CD14-positive monocyte (primary cell): ENCODE measurements at regions not wholly inside any gene's neighbourhood (a gene's known extent, or its start where the extent isn't known, plus 50 kb on each side); places are given as distances from the start of the nearest gene placed in this dataset.

ENCODE experiments used
- DNase-seq, 3 donors: peaks; one replicate each; pipeline ENCODE4 v3.0.0-alpha.2; 2011 to 2022
- H2AFZ ChIP-seq: 2 replicates; pipeline ENCODE4 v1.6.0; 2012; ENCODE audit warnings: mild to moderate bottlenecking, low read depth, low read length, inconsistent platforms; ENCODE audit not compliant: insufficient read depth, poor library complexity, severe bottlenecking
- H3K27ac ChIP-seq, 2 donors: 1 replicate in 1 of 2; 2 replicates in 1 of 2; pipeline ENCODE4 v1.5.1; 2012 to 2013; ENCODE audit warnings: low read length in 2 of 2, control low read depth in 1 of 2, inconsistent platforms in 1 of 2, low read depth in 1 of 2, mild to moderate bottlenecking in 1 of 2
- H3K27me3 ChIP-seq, 2 donors: one replicate each; pipeline versions ENCODE4 v1.6.0 to v1.6.1; 2011 to 2013; ENCODE audit warnings: low read length in 2 of 2; ENCODE audit not compliant: control insufficient read depth in 2 of 2, insufficient read depth in 2 of 2
- H3K36me3 ChIP-seq, 2 donors: replicated peaks in 1 of 2; 1 replicate in 1 of 2; 2 replicates in 1 of 2; pipeline versions ENCODE4 v1.5.1 to v1.6.1; 2012 to 2013; ENCODE audit warnings: low read length in 2 of 2, control low read depth in 1 of 2, inconsistent platforms in 1 of 2, mild to moderate bottlenecking in 1 of 2; ENCODE audit not compliant: insufficient read depth in 2 of 2, control insufficient read depth in 1 of 2
- H3K4me1 ChIP-seq, 2 donors: 1 replicate in 1 of 2; 2 replicates in 1 of 2; pipeline versions ENCODE4 v1.5.1 to v1.6.1; 2012 to 2013; ENCODE audit warnings: low read length in 2 of 2, control low read depth in 1 of 2, inconsistent platforms in 1 of 2, mild to moderate bottlenecking in 1 of 2, moderate library complexity in 1 of 2; ENCODE audit not compliant: insufficient read depth in 2 of 2, control insufficient read depth in 1 of 2
- H3K4me2 ChIP-seq: replicated peaks from 2 replicates; pipeline ENCODE3; 2012; ENCODE audit warnings: low read length, moderate library complexity, mild to moderate bottlenecking; ENCODE audit not compliant: poor library complexity, severe bottlenecking; ENCODE audit errors: extremely low read depth
- H3K4me3 ChIP-seq, 3 experiments: fragments of 200-600 bp in 1 of 3; sonication (generic) in 1 of 3; replicated peaks in 1 of 3; 1 replicate in 2 of 3; 2 replicates in 1 of 3; pipeline ENCODE4 v1.5.1; 2011 to 2013; ENCODE audit warnings: low read length in 3 of 3, mild to moderate bottlenecking in 3 of 3, control low read depth in 2 of 3, low read depth in 2 of 3, inconsistent platforms in 1 of 3, moderate library complexity in 1 of 3
- H3K79me2 ChIP-seq: 2 replicates; pipeline ENCODE4 v1.6.0; 2012; ENCODE audit warnings: mild to moderate bottlenecking, control low read depth, inconsistent platforms, low read length, moderate library complexity; ENCODE audit not compliant: insufficient read depth
- H3K9ac ChIP-seq: 2 replicates; pipeline ENCODE4 v1.6.0; 2017; ENCODE audit warnings: low read length, mild to moderate bottlenecking; ENCODE audit not compliant: insufficient read depth, poor library complexity, severe bottlenecking
- H3K9me3 ChIP-seq, 2 donors: replicated peaks in 1 of 2; 1 replicate in 1 of 2; 2 replicates in 1 of 2; pipeline versions ENCODE4 v1.5.1 to v1.6.1; 2012 to 2013; ENCODE audit warnings: low read length in 2 of 2, control low read depth in 1 of 2; ENCODE audit not compliant: control insufficient read depth in 1 of 2, insufficient read depth in 1 of 2
- H4K20me1 ChIP-seq: 2 replicates; pipeline ENCODE4 v1.6.0; 2012; ENCODE audit warnings: mild to moderate bottlenecking, low read length, control low read depth, moderate library complexity; ENCODE audit not compliant: insufficient read depth
- H3K27ac Mint-ChIP-seq, 7 donors: one replicate each; pipeline ENCODE4 v1.8.0; 2020; ENCODE audit warnings: mild to moderate bottlenecking in 7 of 7, mixed read lengths in 7 of 7, moderate library complexity in 6 of 7, inconsistent platforms in 2 of 7
- H3K27me3 Mint-ChIP-seq, 3 donors: one replicate each; pipeline ENCODE4 v1.8.0; 2021 to 2022; ENCODE audit warnings: low read depth in 3 of 3, mild to moderate bottlenecking in 3 of 3, mixed read lengths in 3 of 3, moderate library complexity in 3 of 3, inconsistent platforms in 1 of 3
- H3K36me3 Mint-ChIP-seq, 2 donors: one replicate each; pipeline ENCODE4 v1.8.0; 2020; ENCODE audit warnings: mixed read lengths in 2 of 2, inconsistent platforms in 1 of 2, mild to moderate bottlenecking in 1 of 2
- H3K4me1 Mint-ChIP-seq: one replicate; pipeline ENCODE4 v1.8.0; 2020; ENCODE audit warnings: mild to moderate bottlenecking, mixed read lengths
- H3K4me3 Mint-ChIP-seq, 2 donors: one replicate each; pipeline ENCODE4 v1.8.0; 2020; ENCODE audit warnings: mild to moderate bottlenecking in 2 of 2, mixed read lengths in 2 of 2, moderate library complexity in 1 of 2
- H3K9me3 Mint-ChIP-seq, 7 donors: one replicate each; pipeline ENCODE4 v1.8.0; 2020 to 2022; ENCODE audit warnings: mixed read lengths in 7 of 7, mild to moderate bottlenecking in 6 of 7, moderate library complexity in 6 of 7, inconsistent platforms in 2 of 7
- WGBS: methylation state at CpG from one replicate; pipeline ENCODE4 v1.1.5; 2013; ENCODE audit warnings: missing lambda C conversion rate; ENCODE audit not compliant: insufficient coverage; 5-methylcytosine and 5-hydroxymethylcytosine counted together
- intact Hi-C, 2 donors: fragments of 100-400 bp; cut with micrococcal nuclease; formaldehyde crosslinking; loops; one replicate each; pipeline versions ENCODE4 v1.15.0 to v1.15.1; 2023
- TF ChIP-seq, protein P1 (sequence below): fragments of 200-600 bp; IDR thresholded peaks from one replicate; pipeline ENCODE4 v1.8.0; 2022; ENCODE audit warnings: antibody characterized with exemption, mild to moderate bottlenecking

DNA sequence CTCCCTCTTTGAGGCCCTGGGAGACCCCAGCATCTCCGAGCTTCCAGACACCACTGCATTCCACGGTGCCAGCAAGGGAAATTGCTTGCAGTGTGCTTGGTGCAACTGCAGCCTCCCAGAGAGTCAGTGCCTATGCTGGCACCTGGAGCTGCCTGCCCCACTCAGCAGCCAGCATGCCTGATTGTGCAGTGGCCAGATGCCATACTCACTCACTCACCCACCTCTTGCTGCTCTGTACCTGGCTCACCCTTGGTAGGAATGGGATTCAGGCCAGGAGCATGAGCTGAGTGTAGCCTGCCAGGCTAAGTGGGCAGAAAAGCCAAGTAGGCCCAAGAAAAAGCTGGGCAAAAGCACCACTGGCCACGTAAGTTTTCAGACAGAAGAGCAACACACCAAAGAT lies 651.4 kb downstream of the GABRG1 start:
- H3K36me3 Mint-ChIP-seq: no peaks in the 10 kb centered on the region
- H3K9me3 ChIP-seq: peaks cover 15 to 23% of the 10 kb centered on the region in 2 donors
- H3K36me3 ChIP-seq: no peaks in the 10 kb centered on the region
- no peaks in the 10 kb centered on the region for H3K4me1 Mint-ChIP-seq
- no peaks in the 10 kb centered on the region for H3K27me3 Mint-ChIP-seq
- H3K27me3 ChIP-seq: no peaks in the 10 kb centered on the region
- H3K4me3 Mint-ChIP-seq: no peak overlapping the region
- 87% methylated on average over 2 of the region's 3 CpGs for WGBS
- H2AFZ ChIP-seq: no peak overlapping the region
- H3K4me1 ChIP-seq: no peaks in the 10 kb centered on the region
- intact Hi-C loops: no loop called here
- H3K4me2 ChIP-seq: no peak overlapping the region
- H3K9me3 Mint-ChIP-seq: peaks cover 3 to 20% (median 12%) of the 10 kb centered on the region in 7 donors
- TF ChIP-seq, protein P1, sequence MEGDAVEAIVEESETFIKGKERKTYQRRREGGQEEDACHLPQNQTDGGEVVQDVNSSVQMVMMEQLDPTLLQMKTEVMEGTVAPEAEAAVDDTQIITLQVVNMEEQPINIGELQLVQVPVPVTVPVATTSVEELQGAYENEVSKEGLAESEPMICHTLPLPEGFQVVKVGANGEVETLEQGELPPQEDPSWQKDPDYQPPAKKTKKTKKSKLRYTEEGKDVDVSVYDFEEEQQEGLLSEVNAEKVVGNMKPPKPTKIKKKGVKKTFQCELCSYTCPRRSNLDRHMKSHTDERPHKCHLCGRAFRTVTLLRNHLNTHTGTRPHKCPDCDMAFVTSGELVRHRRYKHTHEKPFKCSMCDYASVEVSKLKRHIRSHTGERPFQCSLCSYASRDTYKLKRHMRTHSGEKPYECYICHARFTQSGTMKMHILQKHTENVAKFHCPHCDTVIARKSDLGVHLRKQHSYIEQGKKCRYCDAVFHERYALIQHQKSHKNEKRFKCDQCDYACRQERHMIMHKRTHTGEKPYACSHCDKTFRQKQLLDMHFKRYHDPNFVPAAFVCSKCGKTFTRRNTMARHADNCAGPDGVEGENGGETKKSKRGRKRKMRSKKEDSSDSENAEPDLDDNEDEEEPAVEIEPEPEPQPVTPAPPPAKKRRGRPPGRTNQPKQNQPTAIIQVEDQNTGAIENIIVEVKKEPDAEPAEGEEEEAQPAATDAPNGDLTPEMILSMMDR: no peak
- DNase-seq: no peak
- H3K4me3 ChIP-seq: no peak overlapping the region
- H4K20me1 ChIP-seq: no peaks in the 10 kb centered on the region
- no peak overlapping the region for H3K9ac ChIP-seq
- no peak overlapping the region for H3K27ac Mint-ChIP-seq
- no peaks in the 10 kb centered on the region for H3K79me2 ChIP-seq
- H3K27ac ChIP-seq: no peak overlapping the region

DNA sequence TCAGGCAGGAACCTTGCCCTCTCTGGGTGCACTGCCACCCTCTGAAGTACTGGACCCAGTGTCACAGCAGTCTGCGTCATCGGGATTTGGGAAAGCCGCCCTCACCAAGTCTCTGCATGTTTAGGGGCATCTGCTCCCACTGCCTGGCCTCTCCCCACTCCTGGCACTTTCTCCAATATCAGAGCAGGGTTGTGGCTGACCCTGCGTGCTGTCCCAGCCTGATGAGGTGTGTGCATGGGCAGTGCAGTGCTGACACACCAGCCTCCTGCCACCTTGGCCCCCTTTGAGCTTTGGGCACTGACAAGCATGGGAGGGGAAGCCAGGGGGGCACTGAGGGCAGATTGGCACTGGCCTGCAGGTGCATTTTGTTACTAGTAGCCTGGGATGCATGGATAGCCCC lies 652.5 kb downstream of the GABRG1 start:
- Mint-ChIP-seq H3K27me3 (no peaks in the 10 kb centered on the region), H3K4me1 (no peaks in the 10 kb centered on the region), H3K4me3 (no peak overlapping the region), H3K27ac (no peak overlapping the region), H3K9me3 (peaks cover under 1 to 20% (median 8%) of the 10 kb centered on the region in 7 donors), H3K36me3 (no peaks in the 10 kb centered on the region)
- H3K27ac ChIP-seq: no peak overlapping the region
- no peaks in the 10 kb centered on the region for H3K4me1 ChIP-seq
- no peak for DNase-seq
- no peaks in the 10 kb centered on the region for H4K20me1 ChIP-seq
- H3K9me3 ChIP-seq: peaks cover 15 to 19% of the 10 kb centered on the region in 2 donors
- H3K36me3 ChIP-seq: no peaks in the 10 kb centered on the region
- no peak overlapping the region for H3K9ac ChIP-seq
- WGBS: 76% methylated on average over 4 of the region's 4 CpGs
- TF ChIP-seq, protein P1: no peak
- no peak overlapping the region for H3K4me2 ChIP-seq
- H3K27me3 ChIP-seq: no peaks in the 10 kb centered on the region
- no peak overlapping the region for H2AFZ ChIP-seq
- no peaks in the 10 kb centered on the region for H3K79me2 ChIP-seq
- intact Hi-C loops: no loop called here
- no peak overlapping the region for H3K4me3 ChIP-seq
